ENCODE measurements at regions not wholly inside any gene's neighbourhood (a gene's known extent, or its start where the extent isn't known, plus 50 kb on each side); places are given as distances from the start of the nearest gene placed in this dataset.
"Not testable (repeated sequence)": the region's sequence is repeated elsewhere in the genome, so short reads cannot be mapped to it uniquely, and the experiment has no call there.

DNA sequence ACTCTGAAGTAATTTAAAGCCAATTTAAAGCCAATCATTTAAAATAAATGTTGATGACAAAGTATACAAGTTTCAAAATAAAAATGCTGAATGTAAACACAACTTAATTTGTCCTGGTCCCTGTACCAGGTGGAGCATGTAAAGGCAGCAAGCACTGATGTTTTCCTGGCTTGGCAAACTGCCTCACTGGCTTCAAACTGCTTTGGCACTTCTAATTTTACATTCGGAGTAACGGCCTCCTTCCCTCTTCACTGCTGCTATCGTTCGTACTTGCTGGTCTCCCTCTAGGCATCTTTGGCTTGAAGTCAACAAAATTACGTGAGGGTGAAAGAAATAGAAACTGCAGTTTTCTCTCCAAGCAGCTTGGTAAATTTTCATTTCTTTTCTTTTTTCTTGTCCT, 287.9 kb downstream of the LTN1 start:
- DNase-seq (ENCODE audit: low read depth in 2 of 2) = no peak

DNA sequence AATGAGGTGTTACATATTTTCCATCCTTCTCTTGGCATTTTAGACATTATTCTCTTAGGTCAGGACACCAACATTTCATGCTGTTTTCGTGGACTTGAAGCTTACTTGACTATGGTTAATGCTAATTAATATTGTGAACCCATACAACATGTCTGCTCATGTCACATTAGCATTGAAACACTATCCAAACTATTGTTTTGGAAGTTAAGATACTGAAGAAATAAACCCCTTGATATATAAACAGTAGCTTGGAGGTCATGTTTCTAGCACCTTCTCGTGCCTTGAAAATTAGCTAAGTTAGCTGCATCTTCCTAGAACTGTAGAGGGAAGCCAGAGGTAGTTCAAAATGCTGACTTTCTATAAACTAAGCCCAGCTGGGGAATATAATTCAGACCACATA, 288.8 kb downstream of the LTN1 start:
- no peak for DNase-seq (ENCODE audit: low read depth in 2 of 2)

DNA sequence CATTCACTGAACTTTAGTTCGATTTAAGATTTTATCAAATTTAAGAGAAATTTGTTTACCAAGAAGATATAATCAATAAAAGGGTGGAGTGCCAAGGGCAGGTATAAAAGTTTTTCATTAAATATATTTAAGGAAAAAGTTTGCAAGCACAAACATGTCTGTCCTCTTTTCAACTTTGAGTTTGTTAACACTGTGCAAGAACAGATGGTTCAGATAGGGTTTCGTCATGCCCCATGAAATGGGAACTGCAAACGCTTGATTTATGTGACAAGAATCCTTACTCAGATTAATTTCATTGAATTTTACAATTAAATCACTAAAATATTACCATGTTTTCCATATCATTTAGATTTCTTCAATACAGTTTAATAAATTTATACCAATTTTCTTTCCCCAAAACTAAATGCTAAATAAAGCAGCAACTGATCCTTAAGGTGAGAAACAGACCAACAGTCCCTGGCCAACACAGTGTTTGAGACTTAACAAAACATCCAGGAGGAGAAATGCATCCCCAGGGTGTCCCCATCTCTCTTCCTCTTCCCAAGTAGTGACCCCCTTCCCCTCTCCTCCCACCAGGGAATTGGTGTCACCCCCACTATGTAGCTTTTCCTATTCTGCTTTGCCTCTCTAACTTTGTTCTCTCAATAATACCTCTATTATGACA, 292.9 kb downstream of the LTN1 start:
- no peak for DNase-seq (ENCODE audit: low read depth in 2 of 2)

DNA sequence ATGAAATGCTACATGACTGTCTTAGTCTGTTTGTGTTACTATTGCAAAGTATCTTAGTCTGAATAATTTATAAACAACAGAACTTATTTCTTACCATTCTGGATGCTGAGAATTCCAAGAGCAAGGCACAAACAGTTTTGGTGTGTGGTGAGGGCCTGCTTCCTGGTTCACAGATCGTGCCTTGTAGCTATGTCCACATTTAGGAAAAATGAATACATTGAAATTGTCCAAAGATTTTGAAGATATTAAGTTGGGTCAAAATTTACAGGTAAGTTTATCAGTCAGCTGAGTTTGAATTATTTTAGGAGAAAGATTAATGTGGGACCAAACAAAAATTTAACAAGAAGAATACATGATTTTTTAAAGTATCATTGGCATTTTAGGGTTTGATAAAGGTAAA, 293.5 kb downstream of the LTN1 start:
- no peak for DNase-seq (ENCODE audit: low read depth in 2 of 2)

DNA sequence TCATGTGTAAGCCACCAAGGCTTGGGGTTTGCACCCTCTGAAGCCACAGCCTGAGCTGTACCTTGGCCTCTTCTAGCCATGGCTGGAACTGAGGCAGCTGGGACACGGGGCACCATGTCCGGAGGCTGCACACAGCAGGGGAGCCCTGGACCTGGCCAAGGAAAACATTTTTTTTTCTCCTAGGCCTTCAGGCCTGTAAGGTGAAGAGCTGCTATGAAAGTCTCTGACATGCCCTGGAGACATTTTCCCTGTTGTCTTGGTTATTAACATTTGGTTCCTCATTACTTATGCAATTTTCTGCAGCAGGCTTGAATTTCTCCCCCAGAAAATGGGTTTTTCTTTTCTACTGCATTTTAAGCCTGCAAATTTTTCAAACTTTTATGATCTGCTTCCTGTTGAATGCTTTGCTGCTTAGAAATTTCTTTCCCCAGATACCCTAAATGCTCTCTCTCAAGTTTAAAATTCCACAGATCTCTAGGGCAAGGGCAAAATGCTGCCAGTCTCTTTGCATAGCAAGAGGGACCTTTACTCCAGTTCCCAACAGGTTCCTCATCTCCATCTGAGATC, 295.8 kb downstream of the LTN1 start:
- no peak for DNase-seq (ENCODE audit: low read depth in 2 of 2)

DNA sequence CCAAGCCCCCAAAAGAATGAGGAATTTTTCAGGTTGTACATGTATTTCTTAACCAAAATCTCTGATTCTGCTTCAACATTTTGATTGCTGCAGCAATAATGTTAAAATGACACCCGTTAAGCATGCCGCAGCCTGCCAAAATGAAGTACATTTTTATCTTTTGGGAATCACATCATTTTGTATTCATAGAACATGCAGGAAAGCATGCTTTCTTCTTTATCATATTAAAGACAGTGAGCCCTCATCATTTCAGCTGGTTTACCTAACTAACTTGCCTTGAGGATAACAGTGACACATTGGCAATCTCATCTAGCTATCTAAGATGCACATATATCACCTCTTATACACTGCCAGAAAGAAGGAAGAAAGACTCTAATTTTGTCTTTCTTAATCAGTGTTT, 299.2 kb downstream of the LTN1 start:
- DNase-seq (ENCODE audit: low read depth in 2 of 2) = no peak

DNA sequence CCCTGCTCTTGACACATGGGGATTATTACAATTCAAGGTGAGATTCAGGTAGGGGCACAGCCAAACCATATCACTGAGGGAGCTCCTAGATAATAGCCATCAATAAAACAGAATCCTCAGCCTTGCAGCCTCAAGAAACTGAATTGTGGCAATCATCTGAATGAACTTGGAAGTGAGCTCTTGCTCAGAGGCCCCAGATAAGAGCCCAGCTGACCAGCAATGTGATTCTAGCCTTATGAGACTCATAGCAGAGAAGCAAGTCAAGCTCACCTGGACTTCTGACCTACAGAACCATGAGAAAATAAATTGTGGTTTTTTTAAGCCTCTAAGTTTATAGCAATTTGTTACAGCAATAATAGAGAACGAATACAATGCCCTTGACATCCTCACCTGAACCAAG, 302.5 kb downstream of the LTN1 start:
- no peak for DNase-seq (ENCODE audit: low read depth in 2 of 2)

DNA sequence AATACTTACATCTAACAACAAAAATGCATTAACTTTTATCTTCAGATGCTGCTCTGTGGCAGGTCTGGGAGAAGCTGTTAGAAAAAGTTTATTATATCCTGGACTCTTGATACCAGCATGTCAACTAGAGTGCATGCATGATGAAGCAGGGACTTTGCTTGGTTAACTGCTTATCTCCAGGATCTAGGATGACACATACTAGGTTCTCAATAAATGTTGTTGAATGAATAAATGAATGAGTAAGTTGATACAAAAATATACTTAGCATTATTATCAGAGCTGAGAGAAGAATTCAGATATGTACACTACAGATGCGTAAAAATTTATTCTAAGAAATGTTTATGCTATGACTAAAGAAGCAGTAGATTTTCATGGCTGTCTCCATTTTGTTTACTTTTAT, 304.3 kb downstream of the LTN1 start:
- no peak for DNase-seq (ENCODE audit: low read depth in 2 of 2)

DNA sequence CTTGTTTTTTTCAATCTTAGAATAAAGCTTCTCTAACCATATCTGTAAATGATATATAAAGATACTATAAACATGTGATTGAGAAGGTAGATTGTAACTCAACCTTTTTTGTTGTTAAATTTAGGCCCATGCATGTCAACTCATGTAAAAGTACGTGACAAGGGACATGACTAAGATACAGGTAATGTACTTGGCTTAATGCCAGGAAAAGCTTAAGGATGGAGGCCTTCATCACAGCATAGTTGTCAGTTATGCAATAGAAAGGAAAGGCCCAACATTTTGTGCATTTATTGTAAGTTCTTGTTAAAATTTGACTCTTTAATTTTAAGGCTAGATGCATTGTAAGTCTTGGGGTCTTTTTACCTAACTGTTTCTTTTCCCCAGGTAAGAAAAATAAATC, 305.1 kb downstream of the LTN1 start:
- no peak for DNase-seq (ENCODE audit: low read depth in 2 of 2)

DNA sequence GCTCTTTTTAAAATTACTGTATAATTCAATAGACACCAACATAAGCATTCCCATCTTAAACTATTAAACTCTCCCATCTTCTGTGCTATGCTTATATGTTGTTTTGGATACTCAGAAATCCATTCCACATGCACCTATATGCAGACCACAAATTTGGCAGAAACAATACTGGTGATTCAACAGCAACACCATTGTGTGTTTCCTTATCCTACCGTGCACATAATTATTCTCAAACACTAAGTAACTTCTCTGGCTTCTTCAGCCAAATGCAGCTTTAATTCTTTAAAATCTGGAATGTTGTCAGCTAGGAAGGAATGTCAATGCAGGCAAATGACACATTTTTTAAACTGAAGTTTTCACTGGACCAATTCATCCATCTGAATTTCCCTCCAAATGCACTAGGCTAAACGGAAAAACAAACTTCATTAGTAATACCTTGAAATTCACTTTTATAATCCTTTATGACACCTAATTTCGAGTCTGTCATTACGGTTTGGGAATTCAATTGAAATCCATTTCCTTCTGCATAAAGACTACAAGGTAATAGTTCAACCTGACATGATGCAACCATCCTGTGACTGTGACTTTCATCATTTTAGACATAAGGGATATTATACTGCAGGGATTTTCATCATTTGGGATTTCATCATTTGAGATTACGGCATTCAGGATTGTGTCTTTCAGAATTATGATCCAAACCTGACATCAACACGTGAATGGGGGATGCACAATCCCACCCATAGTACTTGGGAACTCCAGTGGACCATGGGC, 308.5 kb downstream of the LTN1 start:
- no peak for DNase-seq (ENCODE audit: low read depth in 2 of 2)

DNA sequence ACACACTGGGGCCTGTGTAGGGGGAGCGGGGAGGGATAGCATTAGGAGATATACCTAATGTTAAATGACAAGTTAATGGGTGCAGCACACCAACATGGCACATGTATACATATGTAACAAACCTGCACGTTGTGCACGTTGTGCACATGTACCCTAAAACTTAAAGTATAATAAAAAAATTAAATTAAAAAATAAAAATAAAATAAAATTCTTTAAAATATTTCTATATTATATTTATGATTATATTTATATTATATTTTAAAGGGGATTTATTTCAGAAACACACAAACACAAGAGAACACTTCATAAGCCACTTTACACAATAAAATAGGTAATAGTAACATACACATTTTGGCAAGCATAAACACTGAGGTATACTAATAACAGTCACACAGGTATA, 309.8 kb downstream of the LTN1 start:
- not testable (repeated sequence) for DNase-seq (ENCODE audit: low read depth in 2 of 2)

DNA sequence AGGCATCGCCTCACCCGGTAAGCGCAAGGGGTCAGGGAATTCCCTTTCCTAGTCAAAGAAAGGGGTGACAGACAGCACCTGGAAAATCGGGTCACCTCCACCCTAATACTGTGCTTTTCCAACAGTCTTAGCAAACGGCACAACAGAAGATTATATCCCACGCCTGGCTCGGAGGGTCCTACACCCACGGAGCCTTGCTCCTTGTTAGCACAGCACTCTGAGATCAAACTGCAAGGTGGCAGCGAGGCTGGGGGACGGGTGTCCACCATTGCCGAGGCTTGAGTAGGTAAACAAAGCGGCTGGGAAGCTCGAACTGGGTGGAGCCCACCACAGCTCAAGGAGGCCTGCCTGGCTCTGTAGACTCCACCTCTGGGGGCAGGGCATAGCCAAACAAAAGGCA, 315.6 kb downstream of the LTN1 start:
- not testable (repeated sequence) for DNase-seq (ENCODE audit: low read depth in 2 of 2)

DNA sequence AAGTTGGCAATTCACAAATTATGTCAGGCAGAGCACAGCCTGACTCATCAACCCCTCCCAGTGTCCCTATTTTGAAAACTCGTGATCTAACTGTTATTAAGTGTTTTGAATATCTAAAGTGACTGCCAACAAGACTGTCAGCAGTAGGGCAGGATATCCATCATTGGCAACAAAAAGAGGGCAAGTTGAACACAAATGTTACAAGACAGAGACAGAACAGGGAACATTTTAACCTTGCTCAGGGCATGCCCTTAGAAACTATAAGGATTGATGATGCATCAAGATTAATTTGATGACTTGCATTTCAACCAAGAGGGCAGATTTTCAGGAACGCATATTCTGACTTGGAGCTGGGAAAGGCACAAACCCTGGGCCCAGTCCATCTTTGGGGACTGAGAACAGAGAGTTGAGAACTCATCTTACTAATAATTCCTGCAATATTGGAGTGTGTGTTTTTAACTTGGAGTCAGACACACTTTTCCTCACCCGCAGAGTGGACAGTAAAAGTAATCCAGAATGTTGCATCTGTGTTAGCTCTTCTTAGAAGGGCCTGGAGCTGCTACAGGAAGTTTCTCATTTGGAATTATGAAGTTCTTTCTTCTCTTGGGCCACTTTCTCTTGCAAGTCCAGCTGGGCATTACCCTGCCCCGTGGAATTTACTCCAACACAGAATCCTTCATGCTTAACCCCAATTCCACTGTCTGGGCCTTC, 317.2 kb downstream of the LTN1 start:
- DNase-seq (ENCODE audit: low read depth in 2 of 2) = peak in 1 of 2 donors; percentile 51

DNA sequence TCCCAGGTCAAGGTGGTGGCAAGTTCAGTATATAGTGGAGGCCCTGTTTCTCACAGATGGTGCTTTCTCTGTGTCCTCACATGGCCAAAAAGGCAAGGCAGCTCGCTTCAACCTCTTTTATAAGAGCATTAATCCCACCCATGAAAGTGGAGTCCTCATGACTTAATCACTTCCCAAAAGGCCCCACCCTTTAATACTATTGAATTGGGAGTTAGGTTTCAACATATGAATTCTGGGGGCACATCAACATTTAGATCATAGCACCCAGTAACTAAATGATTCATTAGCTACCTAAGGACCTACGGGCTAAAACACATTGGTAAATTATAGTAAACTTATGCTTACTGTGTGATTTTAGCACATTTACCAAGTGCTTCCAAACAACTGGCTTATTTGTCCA, 317.9 kb downstream of the LTN1 start:
- no peak for DNase-seq (ENCODE audit: low read depth in 2 of 2)

DNA sequence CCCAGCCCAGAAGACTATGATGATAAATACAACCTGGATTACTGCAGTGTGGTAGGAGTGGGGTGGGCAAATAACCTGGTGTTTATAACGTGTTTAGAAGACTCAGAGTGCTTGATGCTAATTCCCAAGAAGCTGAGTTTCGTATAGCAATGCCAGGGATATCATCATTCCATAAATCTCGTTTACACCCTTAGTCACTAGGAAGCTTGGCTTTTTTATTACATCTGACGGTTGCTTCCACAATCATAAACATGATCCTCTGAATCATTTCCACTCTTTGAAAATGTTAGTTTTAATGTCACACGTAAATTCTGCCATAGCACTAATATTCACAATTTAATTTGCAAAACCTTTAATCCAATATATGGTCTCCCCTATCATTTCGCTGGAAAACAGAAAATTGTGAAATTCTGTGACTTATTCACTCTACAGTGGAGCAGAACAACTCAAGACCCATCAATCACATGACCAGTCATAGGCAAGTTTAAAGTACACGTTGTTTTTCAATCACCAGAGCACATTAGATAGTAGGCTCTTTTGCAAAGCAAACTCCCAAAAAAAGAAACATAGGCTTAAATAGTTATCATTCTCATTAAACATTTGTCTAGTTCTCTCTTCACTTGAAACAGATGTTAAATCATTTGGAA, 321.0 kb downstream of the LTN1 start:
- peak in 1 of 2 donors; percentile 46 for DNase-seq (ENCODE audit: low read depth in 2 of 2)

DNA sequence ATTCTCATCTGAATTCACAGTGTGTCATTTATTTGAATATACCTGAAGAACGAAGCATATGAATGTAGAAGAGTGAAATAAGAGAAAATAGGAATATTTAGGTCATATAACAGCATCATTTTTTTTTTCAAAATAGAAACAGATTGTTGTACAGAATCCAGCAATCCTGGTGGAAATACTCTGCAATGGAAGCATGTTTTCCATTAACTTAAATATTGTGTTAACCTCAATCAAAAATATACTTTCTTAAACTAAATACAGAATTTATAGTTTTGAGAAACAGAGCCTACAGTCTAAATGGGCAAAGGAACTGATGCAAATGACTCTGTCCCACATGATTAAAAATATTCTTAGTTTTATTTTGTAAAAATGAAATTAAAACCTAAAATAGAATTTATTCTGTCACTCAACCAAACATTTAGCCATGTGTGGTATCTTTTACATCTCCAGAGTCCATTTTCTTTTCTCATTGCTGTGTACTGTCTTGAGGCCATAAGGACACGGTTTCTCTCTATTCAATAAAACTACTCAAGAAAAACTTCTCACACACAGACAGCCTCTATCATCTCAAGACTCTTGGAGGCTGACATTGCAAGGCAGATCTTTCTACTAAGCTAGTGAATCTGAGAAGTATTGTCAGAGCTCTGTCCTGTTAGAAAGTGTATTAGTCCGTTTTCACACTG, 322.6 kb downstream of the LTN1 start:
- no peak for DNase-seq (ENCODE audit: low read depth in 2 of 2)

DNA sequence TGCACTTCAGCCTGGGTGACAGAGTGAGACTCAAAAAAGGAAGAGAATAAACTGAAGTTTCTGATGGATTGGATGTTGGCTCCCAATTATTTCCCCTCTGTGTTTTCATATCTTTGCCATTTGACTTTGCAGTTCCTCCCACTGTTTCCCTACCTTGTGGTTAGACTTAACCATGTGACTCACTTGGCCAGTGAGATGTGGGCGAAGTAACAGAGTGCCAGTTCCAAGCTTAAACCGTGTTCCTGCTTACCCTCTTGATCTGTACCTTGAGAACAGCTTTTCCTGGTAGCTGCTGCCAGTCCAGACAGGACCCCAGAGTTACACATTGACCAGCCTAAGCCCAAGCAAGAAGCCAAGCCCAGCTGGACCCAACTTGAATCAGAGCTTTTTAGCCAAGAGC, 323.4 kb downstream of the LTN1 start:
- DNase-seq (ENCODE audit: low read depth in 2 of 2) = no peak

DNA sequence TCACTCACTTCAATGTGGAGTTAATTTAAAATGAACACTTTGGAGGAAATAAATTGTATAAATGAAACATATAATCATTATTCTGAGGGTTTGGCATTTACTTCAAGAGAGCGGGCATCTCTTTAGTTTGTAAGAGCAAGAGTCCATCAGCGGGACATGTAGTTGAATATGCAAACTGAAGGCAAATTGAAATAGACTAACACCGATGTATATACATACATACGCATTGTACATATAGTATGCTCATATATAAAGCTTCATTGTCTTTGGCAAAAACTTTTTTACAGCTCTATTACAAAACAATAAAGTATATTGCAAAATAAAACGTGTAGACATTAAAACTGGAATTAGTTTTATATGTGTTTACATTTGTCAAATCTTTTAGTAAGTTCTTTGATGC, 328.9 kb downstream of the LTN1 start:
- no peak for DNase-seq (ENCODE audit: low read depth in 2 of 2)

DNA sequence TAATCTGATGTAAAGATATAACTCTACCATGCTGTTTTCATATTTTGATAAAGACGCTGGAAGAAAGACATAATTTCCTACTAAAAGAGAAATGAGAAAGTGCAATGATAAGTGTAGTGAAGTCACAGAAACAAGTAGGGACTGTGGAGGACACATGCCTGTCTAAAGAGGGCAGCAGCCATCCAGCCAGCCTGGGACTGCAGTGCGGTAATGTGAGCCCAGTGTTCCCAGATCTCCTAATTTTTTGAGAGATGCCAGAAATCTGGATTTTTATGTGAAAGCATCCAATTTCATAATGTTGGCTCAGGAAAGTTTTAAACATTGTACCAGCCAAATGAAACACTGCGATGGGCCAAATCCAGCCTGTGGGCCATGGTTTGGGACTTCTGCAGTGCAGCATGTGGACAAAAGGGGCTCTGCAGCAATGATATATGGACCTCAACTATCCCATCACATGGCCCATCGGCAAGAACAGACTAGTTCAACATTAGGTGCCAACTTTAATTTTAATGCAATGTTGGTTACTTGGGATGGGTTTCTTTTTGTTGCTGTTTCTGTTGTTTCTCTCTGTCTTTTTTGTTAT, 329.5 kb downstream of the LTN1 start:
- no peak for DNase-seq (ENCODE audit: low read depth in 2 of 2)

DNA sequence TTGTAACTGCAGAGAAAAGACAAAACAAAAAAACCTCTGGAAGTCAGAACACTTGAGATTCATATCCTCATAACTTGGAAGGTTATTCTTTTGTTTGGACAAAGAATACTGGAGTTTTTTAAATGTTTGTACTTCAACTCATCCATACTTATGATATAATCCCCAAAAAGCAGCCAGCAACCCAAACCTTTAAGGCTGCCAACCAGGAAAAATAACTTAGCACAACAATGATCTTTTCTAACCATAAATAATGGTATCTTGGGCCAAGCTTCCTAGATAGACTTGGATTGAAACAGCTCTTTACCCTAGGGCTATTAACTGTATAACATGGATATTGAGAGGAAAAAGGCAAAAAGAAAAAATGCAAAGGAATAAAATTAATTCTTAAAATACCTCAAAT, 335.1 kb downstream of the LTN1 start:
- no peak for DNase-seq (ENCODE audit: low read depth in 2 of 2)

DNA sequence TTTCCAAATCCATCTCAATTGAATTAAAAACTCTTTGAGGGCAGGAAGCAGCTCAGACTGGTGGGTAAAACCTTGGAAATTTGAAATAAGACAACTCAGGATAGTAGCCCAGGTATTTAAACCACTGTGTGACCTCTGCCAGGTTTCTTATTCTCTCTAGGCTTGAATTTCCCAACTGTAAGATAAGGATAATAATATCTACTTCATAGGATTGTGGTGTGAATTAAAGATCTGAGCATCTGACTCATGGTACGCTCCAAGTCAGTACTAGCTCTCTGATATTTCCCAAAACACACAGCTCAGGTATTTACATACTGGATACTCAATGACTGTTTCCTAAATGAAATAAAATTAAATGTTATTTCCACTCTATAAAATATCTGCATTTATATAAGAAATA, 337.2 kb downstream of the LTN1 start:
- DNase-seq (ENCODE audit: low read depth in 2 of 2) = no peak

Data from dermis microvascular lymphatic vessel endothelial cell (primary cell).